Tibial nerve (tissue), 4 donors: ENCODE measurements at regions not wholly inside any gene's neighbourhood (a gene's known extent, or its start where the extent isn't known, plus 50 kb on each side); places are given as distances from the start of the nearest gene placed in this dataset.

Experiments
- EP300 ChIP-seq, 2 donors: sonication (generic); formaldehyde crosslinking; IDR thresholded peaks; one replicate each; pipeline ENCODE4 v1.6.1; 2017; ENCODE audit warnings: antibody characterized with exemption in 2 of 2, mild to moderate bottlenecking in 1 of 2
- POLR2A ChIP-seq, 2 donors: fragments of 450-650 bp; IDR thresholded peaks; one replicate each; pipeline ENCODE4 v1.6.1; 2017; ENCODE audit warnings: antibody characterized with exemption in 2 of 2, mild to moderate bottlenecking in 2 of 2, moderate library complexity in 2 of 2
- TF ChIP-seq, protein P1 (sequence below), 5 experiments: fragments of 200-600 bp in 3 of 5; fragments of 450-650 bp in 2 of 5; sonication (generic) in 3 of 5; IDR thresholded peaks; one replicate each; pipeline ENCODE4 v1.5.1; 2016 to 2019; ENCODE audit warnings: antibody characterized with exemption in 5 of 5, mild to moderate bottlenecking in 3 of 5, moderate library complexity in 2 of 5

DNA sequence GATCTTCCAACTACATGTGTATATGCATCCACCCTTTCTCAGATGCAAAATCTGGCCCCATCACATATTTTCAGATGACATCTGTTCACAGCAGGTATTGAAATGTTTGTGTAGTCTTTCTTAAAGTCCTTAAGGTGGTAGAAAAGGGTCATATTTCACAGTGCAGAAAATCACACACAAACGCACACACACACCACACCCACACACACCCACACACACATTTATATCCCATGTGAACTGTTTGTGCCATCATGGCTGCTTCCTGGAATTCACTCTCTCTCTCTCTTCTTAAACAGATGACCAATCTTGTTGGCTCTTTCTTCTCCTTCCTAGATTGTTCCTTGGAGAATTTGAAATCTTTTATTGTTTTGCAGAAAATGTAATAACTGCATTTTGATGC, 663.0 kb upstream of the GRM3 start:
- TF ChIP-seq POLR2A (IDR thresholded peaks at IDR 0.05): no peak
- TF ChIP-seq, protein P1, sequence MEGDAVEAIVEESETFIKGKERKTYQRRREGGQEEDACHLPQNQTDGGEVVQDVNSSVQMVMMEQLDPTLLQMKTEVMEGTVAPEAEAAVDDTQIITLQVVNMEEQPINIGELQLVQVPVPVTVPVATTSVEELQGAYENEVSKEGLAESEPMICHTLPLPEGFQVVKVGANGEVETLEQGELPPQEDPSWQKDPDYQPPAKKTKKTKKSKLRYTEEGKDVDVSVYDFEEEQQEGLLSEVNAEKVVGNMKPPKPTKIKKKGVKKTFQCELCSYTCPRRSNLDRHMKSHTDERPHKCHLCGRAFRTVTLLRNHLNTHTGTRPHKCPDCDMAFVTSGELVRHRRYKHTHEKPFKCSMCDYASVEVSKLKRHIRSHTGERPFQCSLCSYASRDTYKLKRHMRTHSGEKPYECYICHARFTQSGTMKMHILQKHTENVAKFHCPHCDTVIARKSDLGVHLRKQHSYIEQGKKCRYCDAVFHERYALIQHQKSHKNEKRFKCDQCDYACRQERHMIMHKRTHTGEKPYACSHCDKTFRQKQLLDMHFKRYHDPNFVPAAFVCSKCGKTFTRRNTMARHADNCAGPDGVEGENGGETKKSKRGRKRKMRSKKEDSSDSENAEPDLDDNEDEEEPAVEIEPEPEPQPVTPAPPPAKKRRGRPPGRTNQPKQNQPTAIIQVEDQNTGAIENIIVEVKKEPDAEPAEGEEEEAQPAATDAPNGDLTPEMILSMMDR (IDR thresholded peaks at IDR 0.05): no peak
- TF ChIP-seq EP300 (IDR thresholded peaks at IDR 0.05): no peak
